T-helper 1 cell (primary cell): ENCODE measurements at regions not wholly inside any gene's neighbourhood (a gene's known extent, or its start where the extent isn't known, plus 50 kb on each side); places are given as distances from the start of the nearest gene placed in this dataset.

Source experiments
- DNase-seq, 5 donors: peaks; one replicate each; pipeline ENCODE4 v3.0.0-alpha.2; 2012 to 2020

- DNase-seq, result no peak
These were observed 703.0 kb downstream of the PCDH18 start for GRCh38 chr4:136829280-136829679.

GRCh38 chr4:136823020-136823419 lies 709.3 kb downstream of the PCDH18 start:
- DNase-seq, result no peak

GRCh38 chr4:136818811-136819330 lies 713.4 kb downstream of the PCDH18 start:
- no peak for DNase-seq

GRCh38 chr4:136812100-136812880 lies 720.0 kb downstream of the PCDH18 start:
- no peak for DNase-seq

- DNase-seq, result no peak
These were observed 720.7 kb downstream of the PCDH18 start for GRCh38 chr4:136811496-136812077.

- no peak for DNase-seq
These were observed 721.7 kb downstream of the PCDH18 start for GRCh38 chr4:136810626-136811025.

- no peak for DNase-seq
These were observed 725.5 kb downstream of the PCDH18 start for GRCh38 chr4:136806844-136807243.

- no peak for DNase-seq
These were observed 726.7 kb downstream of the PCDH18 start for GRCh38 chr4:136805617-136806016.

GRCh38 chr4:136803433-136803832 lies 728.9 kb downstream of the PCDH18 start:
- no peak for DNase-seq

GRCh38 chr4:136800248-136800647 lies 732.0 kb downstream of the PCDH18 start:
- no peak for DNase-seq

GRCh38 chr4:136796953-136797352 lies 735.3 kb downstream of the PCDH18 start:
- no peak for DNase-seq

GRCh38 chr4:136793848-136794247 lies 738.4 kb downstream of the PCDH18 start:
- DNase-seq, result no peak

- no peak for DNase-seq
These were observed 748.0 kb downstream of the PCDH18 start for GRCh38 chr4:136784326-136784725.

GRCh38 chr4:136769717-136770116 lies 762.6 kb downstream of the PCDH18 start:
- no peak for DNase-seq

GRCh38 chr4:136768925-136769275 lies 763.4 kb downstream of the PCDH18 start:
- no peak for DNase-seq

- no peak for DNase-seq
These were observed 763.9 kb downstream of the PCDH18 start for GRCh38 chr4:136768213-136768924.

GRCh38 chr4:136763919-136764318 lies 768.4 kb downstream of the PCDH18 start:
- DNase-seq, result no peak

- no peak for DNase-seq
These were observed 776.8 kb downstream of the PCDH18 start for GRCh38 chr4:136755531-136755916.

- DNase-seq, result no peak
These were observed 777.3 kb downstream of the PCDH18 start for GRCh38 chr4:136754810-136755530.

- DNase-seq, result no peak
These were observed 780.7 kb downstream of the PCDH18 start for GRCh38 chr4:136751556-136751955.

- no peak for DNase-seq
These were observed 781.4 kb downstream of the PCDH18 start for GRCh38 chr4:136750897-136751296.

- DNase-seq, result no peak
These were observed 782.3 kb downstream of the PCDH18 start for GRCh38 chr4:136749989-136750388.

- DNase-seq, result no peak
These were observed 783.5 kb downstream of the PCDH18 start for GRCh38 chr4:136748773-136749172.
